Nephron progenitor cell (in vitro differentiated cells): ENCODE measurements at regions not wholly inside any gene's neighbourhood (a gene's known extent, or its start where the extent isn't known, plus 50 kb on each side); places are given as distances from the start of the nearest gene placed in this dataset.

Experiments used
- DNase-seq: peaks from one replicate; pipeline ENCODE4 v3.0.0; 2021
- H3K27ac Mint-ChIP-seq: 2 replicates; pipeline ENCODE4 v1.8.0; 2021; ENCODE audit warnings: mild to moderate bottlenecking, moderate library complexity, mixed read lengths
- H3K27me3 Mint-ChIP-seq: 2 replicates; pipeline ENCODE4 v1.8.0; 2021; ENCODE audit warnings: mild to moderate bottlenecking, low read depth, mixed read lengths; ENCODE audit not compliant: poor library complexity
- H3K36me3 Mint-ChIP-seq: 2 replicates; pipeline ENCODE4 v1.8.0; 2021; ENCODE audit warnings: low read depth, mixed read lengths
- H3K4me1 Mint-ChIP-seq: 2 replicates; pipeline ENCODE4 v1.8.0; 2021; ENCODE audit warnings: mixed read lengths
- H3K4me3 Mint-ChIP-seq: 2 replicates; pipeline ENCODE4 v1.8.0; 2021; ENCODE audit warnings: mild to moderate bottlenecking, moderate library complexity, mixed read lengths
- H3K9me3 Mint-ChIP-seq: 2 replicates; pipeline ENCODE4 v1.8.0; 2021; ENCODE audit warnings: mild to moderate bottlenecking, moderate library complexity, mixed read lengths
- CTCF ChIP-seq: fragments of 200-600 bp; sonication (generic); IDR thresholded peaks from 2 replicates; pipeline ENCODE4 v1.5.0; 2021; ENCODE audit warnings: antibody characterized with exemption

DNA sequence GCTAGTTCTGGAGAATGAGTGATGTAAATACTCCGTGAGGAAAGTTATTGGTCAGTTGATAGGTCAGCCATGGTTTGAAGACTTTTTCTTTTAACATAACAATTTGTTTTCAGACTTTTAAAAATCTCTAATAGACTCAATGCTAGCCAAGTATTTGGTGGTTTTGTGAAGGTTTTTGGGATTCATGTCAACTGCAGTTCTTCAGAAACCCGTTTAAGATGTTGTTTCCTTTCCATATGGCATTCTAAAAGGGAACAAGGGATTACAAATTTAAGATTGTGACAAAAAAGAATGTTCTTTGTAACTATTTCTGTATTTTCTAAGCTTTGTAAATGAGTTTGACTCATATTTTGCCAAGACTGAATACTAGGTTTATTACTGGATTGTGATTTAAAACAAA is 281.7 kb upstream of the COL8A1 start:
- no peaks in the 10 kb centered on the region for H3K36me3 Mint-ChIP-seq
- no peak overlapping the region for H3K4me3 Mint-ChIP-seq
- H3K27me3 Mint-ChIP-seq: no peaks in the 10 kb centered on the region
- no peak for TF ChIP-seq CTCF
- no peak for DNase-seq
- no peaks in the 10 kb centered on the region for H3K4me1 Mint-ChIP-seq
- H3K9me3 Mint-ChIP-seq: no peaks in the 10 kb centered on the region
- no peak overlapping the region for H3K27ac Mint-ChIP-seq

DNA sequence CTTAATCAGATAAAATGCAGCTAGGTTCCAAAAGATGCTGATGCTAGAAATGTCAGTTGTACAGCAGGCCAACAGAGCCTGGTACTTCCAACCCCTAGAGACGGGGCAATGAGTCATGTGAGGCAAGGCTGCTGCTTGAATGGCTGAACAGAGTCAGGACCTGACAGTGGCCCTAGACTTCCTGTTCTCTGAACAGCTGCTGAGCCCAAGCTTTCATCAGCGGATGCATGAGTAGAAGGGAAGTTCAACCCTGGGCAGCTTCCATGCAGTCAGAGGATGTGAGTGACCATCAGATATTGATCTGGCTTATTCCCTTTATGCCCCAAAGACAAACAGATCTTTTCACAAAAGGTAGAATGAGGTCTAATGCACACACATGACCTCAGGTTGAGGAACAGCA is 282.9 kb upstream of the COL8A1 start:
- no peak overlapping the region for H3K4me3 Mint-ChIP-seq
- no peak for TF ChIP-seq CTCF

DNA sequence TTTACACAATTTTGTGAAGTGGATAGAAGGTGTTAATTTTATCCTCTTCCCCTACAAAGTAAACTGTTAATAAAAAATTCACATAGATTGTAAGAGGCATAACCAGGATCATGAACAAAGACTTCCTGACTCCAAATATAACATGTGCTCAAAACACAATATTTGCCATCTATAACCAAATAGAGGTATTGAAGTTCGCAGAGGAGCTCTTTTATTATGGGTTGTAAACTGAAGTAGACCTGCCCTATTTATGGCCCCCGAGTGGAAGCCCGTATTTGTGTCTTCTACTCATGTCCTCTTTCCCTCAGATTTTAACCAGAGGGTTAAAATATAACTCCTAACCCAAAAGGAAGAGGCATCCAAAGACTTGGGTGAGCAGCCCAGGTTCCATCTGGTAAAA is 285.6 kb upstream of the COL8A1 start:
- Mint-ChIP-seq H3K9me3 (no peaks in the 10 kb centered on the region), H3K27ac (no peak overlapping the region), H3K27me3 (no peaks in the 10 kb centered on the region), H3K36me3 (no peaks in the 10 kb centered on the region), H3K4me3 (no peak overlapping the region), H3K4me1 (no peaks in the 10 kb centered on the region)
- TF ChIP-seq CTCF: no peak
- DNase-seq: no peak

More for the DNA sequence above, 282.9 kb upstream of the COL8A1 start:
- no peaks in the 10 kb centered on the region for H3K9me3 Mint-ChIP-seq
- H3K27me3 Mint-ChIP-seq: no peaks in the 10 kb centered on the region
- H3K4me1 Mint-ChIP-seq: no peaks in the 10 kb centered on the region
- H3K36me3 Mint-ChIP-seq: no peaks in the 10 kb centered on the region
- no peak overlapping the region for H3K27ac Mint-ChIP-seq
- DNase-seq: no peak

GRCh38 chr3:99351122-99351521 is 287.3 kb upstream of the COL8A1 start:
- no peaks in the 10 kb centered on the region for H3K9me3 Mint-ChIP-seq
- no peak overlapping the region for H3K4me3 Mint-ChIP-seq
- no peaks in the 10 kb centered on the region for H3K27me3 Mint-ChIP-seq
- no peaks in the 10 kb centered on the region for H3K36me3 Mint-ChIP-seq
- TF ChIP-seq CTCF: no peak
- no peaks in the 10 kb centered on the region for H3K4me1 Mint-ChIP-seq
- H3K27ac Mint-ChIP-seq: no peak overlapping the region
- no peak for DNase-seq

GRCh38 chr3:99348451-99348850 is 289.9 kb upstream of the COL8A1 start:
- H3K27ac Mint-ChIP-seq: no peak overlapping the region
- TF ChIP-seq CTCF: no peak
- DNase-seq: no peak
- H3K9me3 Mint-ChIP-seq: no peaks in the 10 kb centered on the region
- H3K4me1 Mint-ChIP-seq: no peaks in the 10 kb centered on the region
- H3K27me3 Mint-ChIP-seq: no peaks in the 10 kb centered on the region
- no peak overlapping the region for H3K4me3 Mint-ChIP-seq
- no peaks in the 10 kb centered on the region for H3K36me3 Mint-ChIP-seq

GRCh38 chr3:99344216-99344615 is 294.2 kb upstream of the COL8A1 start:
- DNase-seq: no peak
- no peak for TF ChIP-seq CTCF
- no peaks in the 10 kb centered on the region for H3K4me1 Mint-ChIP-seq
- H3K36me3 Mint-ChIP-seq: no peaks in the 10 kb centered on the region
- no peak overlapping the region for H3K4me3 Mint-ChIP-seq
- no peaks in the 10 kb centered on the region for H3K9me3 Mint-ChIP-seq
- H3K27ac Mint-ChIP-seq: no peak overlapping the region
- H3K27me3 Mint-ChIP-seq: no peaks in the 10 kb centered on the region
